HepG2 (cell line): ENCODE measurements at regions not wholly inside any gene's neighbourhood (a gene's known extent, or its start where the extent isn't known, plus 50 kb on each side); places are given as distances from the start of the nearest gene placed in this dataset.

Experiments used
- ATF7 ChIP-seq, 2 experiments: fragments of 450-650 bp in 1 of 2; sonication (generic) in 1 of 2; formaldehyde crosslinking in 1 of 2; IDR thresholded peaks; 2 replicates each; pipeline versions ENCODE4 v1.4.0 to v1.6.1; 2016 to 2020; ENCODE audit warnings: antibody characterized with exemption in 1 of 2, mild to moderate bottlenecking in 1 of 2, missing genetic modification reagents in 1 of 2
- BHLHE40 ChIP-seq: IDR thresholded peaks from 2 replicates; pipeline ENCODE4 v1.6.1; 2011; ENCODE audit warnings: low read length, improper control_type of control experiment
- CEBPB ChIP-seq: IDR thresholded peaks from 2 replicates; pipeline ENCODE4 v1.6.1; 2011; ENCODE audit warnings: low read depth, low read length, improper control_type of control experiment, borderline replicate concordance
- GLI4 ChIP-seq: sonication (generic); formaldehyde crosslinking; IDR thresholded peaks from 2 replicates; pipeline ENCODE4 v1.5.1; 2020; ENCODE audit warnings: missing genetic modification reagents, mild to moderate bottlenecking, moderate library complexity, borderline replicate concordance
- KLF11 ChIP-seq: IDR thresholded peaks from 2 replicates; pipeline ENCODE4 v1.6.1; 2016; ENCODE audit warnings: missing compliant biosample characterization
- LCORL ChIP-seq, 2 experiments: fragments of 450-650 bp in 1 of 2; sonication (generic) in 1 of 2; formaldehyde crosslinking in 1 of 2; IDR thresholded peaks; 2 replicates each; pipeline versions ENCODE4 v1.5.0 to v1.6.1; 2017 to 2020; ENCODE audit warnings: antibody characterized with exemption in 1 of 2, missing genetic modification reagents in 1 of 2
- MLLT10 ChIP-seq: sonication (generic); formaldehyde crosslinking; IDR thresholded peaks from 2 replicates; pipeline ENCODE4 v1.4.0; 2020; ENCODE audit warnings: missing genetic modification reagents
- PLSCR1 ChIP-seq: sonication (generic); formaldehyde crosslinking; IDR thresholded peaks from 2 replicates; pipeline ENCODE4 v1.5.0; 2020; ENCODE audit warnings: missing genetic modification reagents, mild to moderate bottlenecking, borderline replicate concordance
- TAF15 ChIP-seq: fragments of 200-400 bp; formaldehyde crosslinking; IDR thresholded peaks from one replicate; pipeline ENCODE4 v1.6.1; 2018; ENCODE audit warnings: mild to moderate bottlenecking, low read depth, low read length; ENCODE audit not compliant: poor library complexity, severe bottlenecking
- ZHX1 ChIP-seq: sonication (generic); formaldehyde crosslinking; IDR thresholded peaks from 2 replicates; pipeline ENCODE4 v1.8.1; 2022; ENCODE audit warnings: low read depth, mild to moderate bottlenecking, missing genetic modification reagents

- TF ChIP-seq BHLHE40 (no peak), CEBPB (no peak), MLLT10 (CRISPR knock-in tag) (no peak), ZHX1 (CRISPR knock-in tag) (no peak), KLF11 (CRISPR knock-in tag) (no peak), PLSCR1 (no peak), GLI4 (CRISPR knock-in tag) (no peak), LCORL (IDR thresholded peaks at IDR 0.05) (no peak), LCORL (CRISPR knock-in tag; IDR thresholded peaks at IDR 0.05) (no peak), TAF15 (no peak), ATF7 (IDR thresholded peaks at IDR 0.05) (no peak), ATF7 (CRISPR knock-in tag; IDR thresholded peaks at IDR 0.05) (no peak)
Measured at GRCh38 chr9:87010626-87011025, 63.3 kb upstream of the GAS1 start.
